Suprapubic skin (tissue), 4 donors: ENCODE measurements at regions not wholly inside any gene's neighbourhood (a gene's known extent, or its start where the extent isn't known, plus 50 kb on each side); places are given as distances from the start of the nearest gene placed in this dataset.
"Not testable (repeated sequence)": the region's sequence is repeated elsewhere in the genome, so short reads cannot be mapped to it uniquely, and the experiment has no call there.

ENCODE experiments used
- DNase-seq, 2 donors: peaks; one replicate each; pipeline ENCODE4 v3.0.0-alpha.2; 2019; ENCODE audit warnings: low spot score in 2 of 2
- H3K27ac ChIP-seq: fragments of 200-600 bp; sonication (generic); one replicate; pipeline ENCODE4 v1.5.1; 2019
- H3K27me3 ChIP-seq: fragments of 200-600 bp; sonication (generic); one replicate; pipeline ENCODE4 v1.5.1; 2019
- H3K36me3 ChIP-seq: fragments of 200-600 bp; sonication (generic); one replicate; pipeline ENCODE4 v1.5.1; 2019
- H3K4me1 ChIP-seq: fragments of 200-600 bp; sonication (generic); one replicate; pipeline ENCODE4 v1.5.1; 2019
- H3K4me3 ChIP-seq: fragments of 200-600 bp; sonication (generic); one replicate; pipeline ENCODE4 v1.5.1; 2019; ENCODE audit warnings: mild to moderate bottlenecking
- H3K9me3 ChIP-seq: fragments of 200-600 bp; sonication (generic); one replicate; pipeline ENCODE4 v1.5.1; 2019
- EP300 ChIP-seq: sonication (generic); formaldehyde crosslinking; IDR thresholded peaks from one replicate; pipeline ENCODE4 v1.6.1; 2017; ENCODE audit warnings: antibody characterized with exemption
- POLR2A ChIP-seq, 2 donors: fragments of 450-650 bp; IDR thresholded peaks; one replicate each; pipeline ENCODE4 v1.6.1; 2017; ENCODE audit warnings: antibody characterized with exemption in 2 of 2, mild to moderate bottlenecking in 2 of 2, moderate library complexity in 2 of 2
- POLR2AphosphoS5 ChIP-seq, 3 donors: sonication (generic); formaldehyde crosslinking; IDR thresholded peaks; one replicate each; pipeline ENCODE4 v1.6.1; 2017; ENCODE audit warnings: antibody characterized with exemption in 3 of 3
- WGBS: methylation state at CpG from one replicate; pipeline ENCODE4 v1.1.5; 2018; 5-methylcytosine and 5-hydroxymethylcytosine counted together
- TF ChIP-seq, protein P1 (sequence below), 2 donors: fragments of 200-600 bp in 1 of 2; fragments of 450-650 bp in 1 of 2; sonication (generic) in 1 of 2; IDR thresholded peaks; one replicate each; pipeline ENCODE4 v1.5.1; 2016 to 2019; ENCODE audit warnings: antibody characterized with exemption in 2 of 2, mild to moderate bottlenecking in 1 of 2, moderate library complexity in 1 of 2

DNA sequence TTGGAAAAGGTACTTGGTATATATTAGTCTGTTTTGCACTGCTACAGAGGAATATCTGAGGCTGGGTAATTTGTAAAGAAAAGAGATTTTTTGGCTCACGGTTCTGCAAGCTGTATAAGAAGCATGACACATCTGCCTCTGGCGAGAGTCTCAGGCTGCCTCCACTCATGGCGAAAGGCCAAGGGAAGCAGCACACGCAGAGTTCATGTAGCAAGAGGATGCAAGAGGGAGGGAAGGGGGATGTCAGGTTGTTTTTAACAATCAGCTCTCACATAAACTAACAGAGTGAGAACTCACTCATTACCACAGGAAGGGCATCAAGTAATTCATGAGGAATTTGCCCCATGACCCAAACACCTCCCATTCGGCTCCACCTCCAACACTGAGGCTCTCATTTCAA is 484.8 kb upstream of the DPP6 start:
- Histone ChIP-seq H3K4me3 (no peak overlapping the region), H3K4me1 (no peaks in the 10 kb centered on the region), H3K9me3 (peaks cover 11% of the 10 kb centered on the region), H3K36me3 (no peaks in the 10 kb centered on the region), H3K27ac (no peak overlapping the region), H3K27me3 (no peaks in the 10 kb centered on the region)
- TF ChIP-seq EP300: no peak
- TF ChIP-seq POLR2A (IDR thresholded peaks at IDR 0.05): no peak
- TF ChIP-seq, protein P1, sequence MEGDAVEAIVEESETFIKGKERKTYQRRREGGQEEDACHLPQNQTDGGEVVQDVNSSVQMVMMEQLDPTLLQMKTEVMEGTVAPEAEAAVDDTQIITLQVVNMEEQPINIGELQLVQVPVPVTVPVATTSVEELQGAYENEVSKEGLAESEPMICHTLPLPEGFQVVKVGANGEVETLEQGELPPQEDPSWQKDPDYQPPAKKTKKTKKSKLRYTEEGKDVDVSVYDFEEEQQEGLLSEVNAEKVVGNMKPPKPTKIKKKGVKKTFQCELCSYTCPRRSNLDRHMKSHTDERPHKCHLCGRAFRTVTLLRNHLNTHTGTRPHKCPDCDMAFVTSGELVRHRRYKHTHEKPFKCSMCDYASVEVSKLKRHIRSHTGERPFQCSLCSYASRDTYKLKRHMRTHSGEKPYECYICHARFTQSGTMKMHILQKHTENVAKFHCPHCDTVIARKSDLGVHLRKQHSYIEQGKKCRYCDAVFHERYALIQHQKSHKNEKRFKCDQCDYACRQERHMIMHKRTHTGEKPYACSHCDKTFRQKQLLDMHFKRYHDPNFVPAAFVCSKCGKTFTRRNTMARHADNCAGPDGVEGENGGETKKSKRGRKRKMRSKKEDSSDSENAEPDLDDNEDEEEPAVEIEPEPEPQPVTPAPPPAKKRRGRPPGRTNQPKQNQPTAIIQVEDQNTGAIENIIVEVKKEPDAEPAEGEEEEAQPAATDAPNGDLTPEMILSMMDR (IDR thresholded peaks at IDR 0.05): no peak
- TF ChIP-seq POLR2AphosphoS5 (IDR thresholded peaks at IDR 0.05): no peak
- WGBS: 30% methylated on average over 5 of the region's 5 CpGs
- no peak for DNase-seq

GRCh38 chr7:153569520-153569919 is 482.7 kb upstream of the DPP6 start:
- H3K4me1 ChIP-seq, H3K27me3 ChIP-seq, H3K36me3 ChIP-seq, DNase-seq, H3K4me3 ChIP-seq, H3K27ac ChIP-seq: not testable (repeated sequence)
- H3K9me3 ChIP-seq: peaks cover 17% of the 10 kb centered on the region
- WGBS: 88% methylated on average over 1 of the region's 1 CpG

DNA sequence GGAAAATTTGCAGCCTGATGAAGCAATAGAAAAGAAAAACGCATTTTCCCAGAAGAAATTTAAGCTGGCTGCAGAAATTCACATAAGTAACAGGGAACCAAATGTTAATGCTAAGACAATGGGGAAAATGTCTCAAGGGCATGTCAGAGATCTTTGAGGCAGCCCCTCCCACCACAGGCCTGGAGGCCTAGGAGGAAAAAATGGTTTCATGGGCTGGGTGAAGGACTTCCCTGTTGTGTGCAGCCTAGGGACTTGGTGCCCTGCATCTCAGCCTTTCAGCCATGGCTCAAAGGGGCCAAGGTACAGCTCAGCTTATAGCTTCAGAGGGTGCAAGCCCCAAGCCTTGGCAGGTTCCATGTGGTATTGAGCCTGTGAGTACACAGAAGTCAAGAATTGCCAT is 476.1 kb upstream of the DPP6 start:
- no peak for DNase-seq
- 88% methylated on average over 1 of the region's 1 CpG for WGBS
- TF ChIP-seq POLR2A (IDR thresholded peaks at IDR 0.05): no peak
- no peak for TF ChIP-seq EP300
- TF ChIP-seq POLR2AphosphoS5 (IDR thresholded peaks at IDR 0.05): no peak
- TF ChIP-seq, protein P1 (IDR thresholded peaks at IDR 0.05): no peak

DNA sequence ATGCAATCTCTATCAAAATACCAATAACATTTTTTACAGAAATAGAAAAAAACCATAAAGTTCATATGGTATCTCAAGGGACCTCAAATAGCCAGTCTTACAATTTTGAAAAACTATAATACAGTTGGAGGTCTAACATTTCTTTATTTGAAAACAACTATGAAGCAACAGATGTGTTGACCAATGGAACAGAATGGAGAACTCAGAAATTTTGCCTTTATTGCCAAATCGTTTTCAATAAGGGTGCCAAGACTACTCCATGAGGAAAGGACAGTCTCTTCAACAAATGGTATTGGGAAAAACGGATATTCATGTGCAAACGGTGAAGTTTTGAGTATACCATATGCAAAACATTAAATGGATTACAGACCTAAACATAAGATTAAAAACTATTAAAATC is 470.8 kb upstream of the DPP6 start:
- H3K36me3 ChIP-seq: no peaks in the 10 kb centered on the region
- peaks cover 6% of the 10 kb centered on the region for H3K9me3 ChIP-seq
- 60% methylated on average over 3 of the region's 3 CpGs for WGBS
- H3K27ac ChIP-seq: no peak overlapping the region
- H3K4me1 ChIP-seq: no peaks in the 10 kb centered on the region
- H3K27me3 ChIP-seq: no peaks in the 10 kb centered on the region
- TF ChIP-seq POLR2A (IDR thresholded peaks at IDR 0.05) (no peak), POLR2AphosphoS5 (IDR thresholded peaks at IDR 0.05) (no peak), EP300 (no peak)
- TF ChIP-seq, protein P1 (IDR thresholded peaks at IDR 0.05): no peak
- H3K4me3 ChIP-seq: no peak overlapping the region
- DNase-seq: no peak

More for the DNA sequence above, 476.1 kb upstream of the DPP6 start:
- H3K27me3 ChIP-seq: no peaks in the 10 kb centered on the region
- peaks cover 23% of the 10 kb centered on the region for H3K9me3 ChIP-seq
- no peaks in the 10 kb centered on the region for H3K4me1 ChIP-seq
- H3K36me3 ChIP-seq: no peaks in the 10 kb centered on the region
- no peak overlapping the region for H3K27ac ChIP-seq
- no peak overlapping the region for H3K4me3 ChIP-seq

- no peak overlapping the region for H3K27ac ChIP-seq
- no peaks in the 10 kb centered on the region for H3K9me3 ChIP-seq
- no peaks in the 10 kb centered on the region for H3K36me3 ChIP-seq
- H3K27me3 ChIP-seq: no peaks in the 10 kb centered on the region
- 75% methylated on average over 3 of the region's 3 CpGs for WGBS
- no peak for DNase-seq
- no peak overlapping the region for H3K4me3 ChIP-seq
- H3K4me1 ChIP-seq: no peaks in the 10 kb centered on the region
- TF ChIP-seq POLR2AphosphoS5 (IDR thresholded peaks at IDR 0.05) (no peak), POLR2A (IDR thresholded peaks at IDR 0.05) (no peak)
- TF ChIP-seq, protein P1 (IDR thresholded peaks at IDR 0.05): no peak
These were observed 468.1 kb upstream of the DPP6 start for GRCh38 chr7:153584132-153584531.

GRCh38 chr7:153588586-153588985 is 463.6 kb upstream of the DPP6 start:
- Histone ChIP-seq H3K4me3 (no peak overlapping the region), H3K36me3 (no peaks in the 10 kb centered on the region), H3K4me1 (no peaks in the 10 kb centered on the region), H3K27ac (no peak overlapping the region), H3K9me3 (no peaks in the 10 kb centered on the region), H3K27me3 (no peaks in the 10 kb centered on the region)
- no peak for DNase-seq
- WGBS: 57% methylated on average over 5 of the region's 5 CpGs
- TF ChIP-seq POLR2A (IDR thresholded peaks at IDR 0.05) (no peak), EP300 (no peak), POLR2AphosphoS5 (IDR thresholded peaks at IDR 0.05) (no peak)
- TF ChIP-seq, protein P1 (IDR thresholded peaks at IDR 0.05): no peak
